ENCODE measurements at regions not wholly inside any gene's neighbourhood (a gene's known extent, or its start where the extent isn't known, plus 50 kb on each side); places are given as distances from the start of the nearest gene placed in this dataset.

DNA sequence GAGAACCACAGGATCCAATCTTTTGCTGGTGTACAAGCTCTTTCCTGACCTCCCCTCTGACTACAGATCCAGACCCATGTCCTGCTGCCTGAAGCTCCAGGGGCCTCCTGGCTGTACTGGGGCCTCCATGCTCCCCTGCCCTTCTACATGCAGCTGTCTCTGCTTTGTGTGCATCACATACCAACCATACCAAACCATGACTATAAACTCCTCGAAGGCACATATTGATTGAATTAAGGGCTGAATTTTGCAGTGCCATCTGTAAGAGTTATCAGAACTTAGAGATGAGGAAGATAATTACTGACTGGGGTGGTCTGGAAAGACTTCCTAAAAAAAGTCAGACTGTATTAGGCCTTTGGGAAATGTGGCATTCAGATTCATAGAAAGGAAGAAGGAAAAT lies 139.9 kb upstream of the CXCR4 start:
- TF ChIP-seq CTCF (IDR thresholded peaks at IDR 0.05) (no peak), POLR2A (IDR thresholded peaks at IDR 0.05) (no peak)

Measured in right lobe of liver (tissue), 4 donors.